WERI-Rb-1 (cell line): ENCODE measurements at regions not wholly inside any gene's neighbourhood (a gene's known extent, or its start where the extent isn't known, plus 50 kb on each side); places are given as distances from the start of the nearest gene placed in this dataset.

ENCODE experiments used
- DNase-seq: peaks from one replicate; pipeline ENCODE4 v3.0.0-alpha.2; 2020
- H3K27ac ChIP-seq: fragments of 250-450 bp; sonication (Bioruptor Pico); 2 replicates; pipeline ENCODE4 v1.5.1; 2020; ENCODE audit warnings: mild to moderate bottlenecking, moderate library complexity
- H3K27me3 ChIP-seq: fragments of 250-450 bp; sonication (Bioruptor Pico); 2 replicates; pipeline ENCODE4 v1.5.1; 2021; ENCODE audit warnings: mild to moderate bottlenecking, low read depth, moderate library complexity; ENCODE audit not compliant: insufficient read depth, severe bottlenecking
- H3K36me3 ChIP-seq: fragments of 250-450 bp; sonication (Bioruptor Pico); 2 replicates; pipeline ENCODE4 v1.5.1; 2020; ENCODE audit warnings: mild to moderate bottlenecking, moderate library complexity
- H3K4me3 ChIP-seq: 2 replicates; pipeline ENCODE4 v1.5.1; 2011; ENCODE audit warnings: low read depth, mild to moderate bottlenecking, control low read depth, low read length
- H3K9me3 ChIP-seq: fragments of 250-450 bp; sonication (Bioruptor Pico); 2 replicates; pipeline ENCODE4 v1.5.1; 2021; ENCODE audit warnings: mild to moderate bottlenecking, moderate library complexity; ENCODE audit not compliant: severe bottlenecking
- CTCF ChIP-seq: IDR thresholded peaks from 2 replicates; pipeline ENCODE4 v1.5.1; 2011; ENCODE audit warnings: low read depth, mild to moderate bottlenecking, control low read depth, inconsistent platforms, low read length

DNA sequence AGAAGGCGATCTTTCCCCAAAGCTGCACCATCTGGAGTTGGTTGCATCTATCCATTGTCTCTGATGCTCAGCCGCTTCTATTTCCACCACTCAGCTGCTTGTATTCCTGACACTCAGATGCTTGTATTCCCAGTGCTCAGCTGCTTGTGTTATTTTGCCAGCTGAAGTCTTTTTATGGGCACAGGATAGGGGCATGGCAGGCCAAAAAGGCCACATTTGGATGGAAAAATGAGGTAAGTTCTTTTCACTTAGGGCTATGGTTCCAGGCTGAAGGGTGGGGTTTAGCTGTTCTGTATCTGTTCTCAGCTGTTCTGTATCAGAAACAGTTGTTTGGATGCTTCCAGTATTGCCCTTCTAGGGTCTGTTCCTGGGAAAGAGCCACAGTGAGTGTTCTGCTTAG is 944.9 kb downstream of the QKI start:
- H3K27me3 ChIP-seq: no peaks in the 10 kb centered on the region
- no peak overlapping the region for H3K27ac ChIP-seq
- H3K4me3 ChIP-seq: no peak overlapping the region
- no peaks in the 10 kb centered on the region for H3K9me3 ChIP-seq
- DNase-seq: no peak
- no peaks in the 10 kb centered on the region for H3K36me3 ChIP-seq
- no peak for TF ChIP-seq CTCF

DNA sequence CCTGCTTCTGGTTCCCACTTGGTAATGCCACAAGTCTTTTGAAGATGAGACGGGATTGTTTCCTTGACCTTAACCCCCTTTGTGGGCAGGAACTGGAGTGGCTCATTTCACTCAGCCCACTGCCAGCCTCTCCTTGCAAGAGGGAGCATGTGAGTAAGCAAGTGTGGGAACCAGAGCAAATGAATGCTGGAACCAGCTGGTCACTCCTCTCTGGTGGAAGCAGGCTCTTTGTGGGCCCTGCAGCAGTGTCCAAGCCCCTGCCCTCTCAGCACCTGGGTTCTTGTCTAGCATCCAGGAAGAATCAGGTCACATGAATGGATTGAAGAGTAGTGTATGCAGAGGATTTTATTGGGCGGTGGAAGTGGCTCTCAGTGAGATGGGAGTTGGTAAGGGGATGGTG is 944.5 kb downstream of the QKI start:
- Histone ChIP-seq H3K36me3 (no peaks in the 10 kb centered on the region), H3K4me3 (no peak overlapping the region), H3K27me3 (no peaks in the 10 kb centered on the region), H3K27ac (no peak overlapping the region), H3K9me3 (no peaks in the 10 kb centered on the region)
- TF ChIP-seq CTCF: no peak
- no peak for DNase-seq

- Histone ChIP-seq H3K4me3 (no peak overlapping the region), H3K36me3 (no peaks in the 10 kb centered on the region), H3K27ac (no peak overlapping the region), H3K9me3 (no peaks in the 10 kb centered on the region), H3K27me3 (no peaks in the 10 kb centered on the region)
- TF ChIP-seq CTCF: no peak
- no peak for DNase-seq
Measured at GRCh38 chr6:164356814-164357213, 942.3 kb downstream of the QKI start.

- H3K36me3 ChIP-seq: no peaks in the 10 kb centered on the region
- no peak overlapping the region for H3K4me3 ChIP-seq
- H3K9me3 ChIP-seq: no peaks in the 10 kb centered on the region
- no peaks in the 10 kb centered on the region for H3K27me3 ChIP-seq
- no peak overlapping the region for H3K27ac ChIP-seq
- peak; percentile 53 for DNase-seq
- TF ChIP-seq CTCF: peak; percentile 81
Measured at GRCh38 chr6:164347455-164347854, 932.9 kb downstream of the QKI start.

GRCh38 chr6:164346631-164347030 is 932.1 kb downstream of the QKI start:
- peak; percentile 37; the same call in 1 of the 2 replicates for TF ChIP-seq CTCF
- no peaks in the 10 kb centered on the region for H3K36me3 ChIP-seq
- no peaks in the 10 kb centered on the region for H3K27me3 ChIP-seq
- H3K27ac ChIP-seq: no peak overlapping the region
- H3K9me3 ChIP-seq: no peaks in the 10 kb centered on the region
- H3K4me3 ChIP-seq: no peak overlapping the region
- DNase-seq: peak; percentile 51

DNA sequence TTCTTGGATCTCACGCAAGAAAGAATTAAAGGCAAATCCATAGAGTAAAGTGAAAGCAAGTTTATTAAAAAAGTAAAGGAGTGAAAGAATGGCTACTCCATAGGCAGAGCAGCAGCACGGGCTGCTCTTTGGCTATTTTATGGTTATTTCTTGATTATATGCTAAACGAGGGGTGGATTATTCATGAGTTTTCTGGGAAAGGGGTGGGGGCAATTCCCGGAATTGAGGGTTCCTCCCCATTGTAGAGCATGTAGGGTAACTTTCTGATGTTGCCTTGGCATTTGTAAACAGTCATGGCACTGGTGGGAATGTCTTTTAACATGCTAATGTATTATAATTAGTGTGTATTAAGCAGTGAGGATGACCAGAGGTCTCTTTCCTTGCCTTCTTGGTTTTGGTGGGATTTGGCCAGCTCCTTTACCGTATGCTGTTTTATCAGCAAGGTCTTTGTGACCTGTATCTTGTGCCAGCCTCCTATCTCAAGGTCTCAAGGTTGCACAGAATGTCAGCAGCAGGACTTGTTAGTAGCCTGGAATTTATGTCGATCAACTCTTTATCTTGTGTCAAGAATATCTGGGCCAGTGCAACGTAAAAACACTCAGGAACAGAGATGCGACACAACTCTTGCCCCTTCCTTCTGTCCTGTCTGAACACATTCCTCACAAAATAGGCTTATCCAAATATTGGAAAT is 931.4 kb downstream of the QKI start:
- no peaks in the 10 kb centered on the region for H3K27me3 ChIP-seq
- no peak overlapping the region for H3K27ac ChIP-seq
- TF ChIP-seq CTCF: no peak
- no peaks in the 10 kb centered on the region for H3K36me3 ChIP-seq
- no peak for DNase-seq
- H3K4me3 ChIP-seq: no peak overlapping the region
- no peaks in the 10 kb centered on the region for H3K9me3 ChIP-seq
